ENCODE measurements at regions not wholly inside any gene's neighbourhood (a gene's known extent, or its start where the extent isn't known, plus 50 kb on each side); places are given as distances from the start of the nearest gene placed in this dataset.

DNA sequence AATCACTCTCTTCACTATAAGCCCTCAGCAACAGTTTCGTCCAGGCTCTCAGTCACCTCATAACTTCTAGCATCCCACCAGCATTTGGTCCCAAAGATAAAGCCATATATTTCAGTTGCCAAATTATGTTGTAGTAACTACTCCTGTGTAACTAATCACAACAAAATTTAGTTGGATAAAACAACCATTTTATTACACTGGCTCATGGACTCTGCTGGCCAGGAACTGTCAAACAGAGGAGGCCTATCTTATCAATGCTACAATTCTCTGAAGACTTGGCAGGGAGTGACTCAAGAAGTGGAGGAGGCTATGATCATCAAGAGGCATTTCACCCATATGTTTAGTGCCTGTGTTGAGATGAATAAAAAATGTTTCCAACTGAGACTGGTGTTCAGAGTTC, 1082.3 kb upstream of the GJE1 start:
- no peak for TF ChIP-seq POLR2A (IDR thresholded peaks at IDR 0.05)
- TF ChIP-seq, protein P1, sequence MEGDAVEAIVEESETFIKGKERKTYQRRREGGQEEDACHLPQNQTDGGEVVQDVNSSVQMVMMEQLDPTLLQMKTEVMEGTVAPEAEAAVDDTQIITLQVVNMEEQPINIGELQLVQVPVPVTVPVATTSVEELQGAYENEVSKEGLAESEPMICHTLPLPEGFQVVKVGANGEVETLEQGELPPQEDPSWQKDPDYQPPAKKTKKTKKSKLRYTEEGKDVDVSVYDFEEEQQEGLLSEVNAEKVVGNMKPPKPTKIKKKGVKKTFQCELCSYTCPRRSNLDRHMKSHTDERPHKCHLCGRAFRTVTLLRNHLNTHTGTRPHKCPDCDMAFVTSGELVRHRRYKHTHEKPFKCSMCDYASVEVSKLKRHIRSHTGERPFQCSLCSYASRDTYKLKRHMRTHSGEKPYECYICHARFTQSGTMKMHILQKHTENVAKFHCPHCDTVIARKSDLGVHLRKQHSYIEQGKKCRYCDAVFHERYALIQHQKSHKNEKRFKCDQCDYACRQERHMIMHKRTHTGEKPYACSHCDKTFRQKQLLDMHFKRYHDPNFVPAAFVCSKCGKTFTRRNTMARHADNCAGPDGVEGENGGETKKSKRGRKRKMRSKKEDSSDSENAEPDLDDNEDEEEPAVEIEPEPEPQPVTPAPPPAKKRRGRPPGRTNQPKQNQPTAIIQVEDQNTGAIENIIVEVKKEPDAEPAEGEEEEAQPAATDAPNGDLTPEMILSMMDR (IDR thresholded peaks at IDR 0.05), result no peak

Measured in heart left ventricle (tissue), 13 donors.